ENCODE measurements at regions not wholly inside any gene's neighbourhood (a gene's known extent, or its start where the extent isn't known, plus 50 kb on each side); places are given as distances from the start of the nearest gene placed in this dataset.

DNA sequence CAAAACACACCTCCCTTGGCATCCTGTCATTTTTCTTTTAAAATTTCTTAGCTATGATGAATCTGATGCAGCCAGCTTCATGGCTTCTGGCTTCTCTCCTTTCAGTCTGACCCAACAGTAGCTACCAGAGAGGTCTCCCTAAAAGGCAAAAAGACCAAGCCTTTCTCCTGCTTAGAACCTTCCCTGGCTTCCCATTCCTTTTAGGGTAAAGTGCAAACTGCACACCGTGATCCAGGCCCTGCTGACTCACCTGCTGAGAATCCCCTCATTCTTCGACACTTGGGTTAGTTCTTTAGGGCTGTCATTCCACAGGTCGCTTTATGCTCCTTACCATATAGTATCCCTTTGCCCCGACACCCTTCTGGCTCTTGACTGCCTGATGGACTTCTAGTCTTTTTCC is 362.4 kb downstream of the MIAT start:
- no peak for DNase-seq

DNA sequence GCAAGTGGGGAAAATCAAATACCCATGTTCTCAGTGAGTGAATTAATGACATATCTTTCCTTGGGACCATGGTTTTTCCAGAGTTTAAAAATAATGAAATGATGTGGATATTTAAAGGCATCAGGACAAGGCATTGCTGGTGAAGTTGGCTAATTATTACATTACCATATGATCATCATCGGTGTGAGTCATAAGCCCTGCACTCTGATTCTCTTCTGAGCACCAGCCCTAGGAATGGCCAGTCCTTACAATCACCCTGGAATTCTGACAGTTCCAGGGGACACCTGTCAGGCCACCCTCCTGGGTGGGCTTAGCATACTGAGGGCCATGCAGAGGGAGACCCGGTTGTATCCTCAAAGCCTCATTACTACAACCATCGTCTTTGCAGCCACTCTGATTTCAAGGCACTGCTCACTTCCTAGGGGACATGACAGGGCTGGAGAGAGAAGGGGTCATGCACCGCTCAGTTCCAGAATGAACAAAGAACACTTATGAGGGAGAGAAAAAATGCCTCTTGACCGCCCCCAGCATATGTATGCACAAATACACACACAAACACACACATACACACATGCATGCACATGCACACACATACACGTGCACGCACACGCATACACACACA is 365.0 kb downstream of the MIAT start:
- DNase-seq: no peak

DNA sequence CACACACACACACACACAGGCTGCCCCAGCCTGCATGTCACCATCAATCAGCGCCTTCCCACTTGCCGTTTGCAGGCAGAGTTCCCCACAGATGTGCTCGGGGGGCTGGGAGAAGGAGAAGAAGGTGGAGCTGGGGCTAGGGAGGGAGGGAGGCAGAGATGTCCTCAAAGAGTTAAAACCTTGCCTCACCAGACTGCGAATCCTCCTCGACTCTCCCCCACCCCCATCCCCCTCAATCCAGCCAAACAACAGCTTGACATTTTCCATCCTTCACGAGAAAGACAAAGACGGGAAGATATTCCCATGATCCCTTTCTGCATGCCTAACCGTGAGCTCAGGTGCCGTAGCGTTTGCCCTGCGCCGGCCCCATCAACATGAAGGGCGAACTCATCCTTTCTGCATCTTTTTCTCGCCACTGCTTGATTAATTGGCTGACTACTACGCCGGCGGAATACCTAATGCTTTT is 365.5 kb downstream of the MIAT start:
- no peak for DNase-seq

DNA sequence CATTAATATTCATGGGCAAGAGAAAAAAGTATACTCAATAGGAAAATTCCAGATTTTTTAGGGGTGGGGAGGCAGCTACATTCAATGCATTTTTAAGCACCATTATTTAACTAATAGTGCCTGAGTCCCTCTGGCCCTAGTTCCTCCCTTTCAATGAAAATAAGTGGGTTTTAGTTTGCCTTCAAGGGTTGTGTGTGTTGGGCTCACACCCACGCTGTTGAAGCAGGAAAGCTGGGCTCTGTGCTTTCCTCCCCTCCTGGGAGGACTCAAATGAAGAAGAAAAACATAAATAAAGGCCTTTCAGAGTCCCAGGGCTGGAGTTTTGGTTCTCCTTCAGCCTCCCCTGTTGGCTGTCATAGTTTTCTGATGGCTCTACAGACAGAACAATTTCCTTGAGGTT is 366.2 kb downstream of the MIAT start:
- no peak for DNase-seq

DNA sequence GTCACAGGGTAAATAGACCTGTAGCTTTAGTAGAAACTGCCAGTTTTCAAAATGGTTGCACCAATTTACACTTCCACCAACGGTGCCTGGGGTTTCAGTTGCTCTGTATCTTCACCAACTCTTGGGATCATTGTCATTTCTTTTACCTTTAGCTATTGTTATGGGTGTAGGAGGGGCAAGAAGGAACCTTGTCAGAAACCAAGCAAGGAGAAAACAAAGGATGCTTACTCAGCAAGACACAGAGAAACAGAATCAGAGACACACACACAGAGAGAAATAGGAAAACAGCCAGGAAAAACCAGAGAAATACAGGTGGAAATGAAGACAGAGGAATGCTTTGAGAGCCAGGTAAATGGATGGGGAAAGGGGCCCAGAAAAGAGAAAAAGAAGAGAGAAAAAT is 367.6 kb downstream of the MIAT start:
- DNase-seq: no peak

DNA sequence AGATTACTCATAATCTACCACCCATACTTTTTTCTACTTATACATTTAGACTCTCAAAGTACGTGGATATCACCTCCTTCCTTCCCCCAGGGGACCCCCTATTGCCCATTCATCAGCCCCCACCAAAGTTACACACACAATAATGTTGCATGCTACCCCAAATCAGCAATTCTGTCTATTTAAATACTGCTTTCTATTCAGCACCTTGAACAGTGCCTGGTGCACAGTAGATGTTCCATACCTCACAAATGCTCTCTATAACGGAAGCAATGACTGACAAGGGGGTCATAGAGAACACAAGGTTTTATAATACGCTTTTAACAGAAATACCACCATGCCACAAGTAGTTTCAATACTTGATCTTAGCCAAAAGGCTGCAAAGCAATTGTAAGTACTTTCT is 370.7 kb downstream of the MIAT start:
- no peak for DNase-seq

DNA sequence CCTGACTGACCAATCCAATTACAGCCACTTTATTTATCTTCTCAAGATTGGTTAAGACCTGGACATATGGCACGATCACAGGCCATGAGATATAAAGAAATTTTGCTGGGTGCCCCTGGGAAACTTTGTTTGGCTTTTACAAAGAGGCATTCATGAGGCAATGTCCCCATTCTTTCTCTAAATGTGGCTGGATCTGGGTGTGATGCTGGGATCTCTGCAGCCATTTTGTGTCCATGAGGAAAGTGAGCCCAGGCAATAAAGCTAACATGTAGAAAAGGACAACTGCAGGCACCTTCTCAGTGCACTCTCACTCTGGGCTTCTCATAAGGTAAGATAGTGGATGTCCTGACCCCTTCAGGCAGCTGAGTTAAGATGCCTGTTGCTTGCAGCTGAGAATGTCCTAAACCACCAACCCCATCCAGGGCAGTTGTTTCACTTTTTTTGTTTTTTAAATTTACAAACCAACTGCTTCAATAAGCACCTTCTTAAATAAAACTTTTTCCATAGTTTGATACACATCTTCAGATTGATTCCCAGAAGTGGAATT is 372.3 kb downstream of the MIAT start:
- no peak for DNase-seq

DNA sequence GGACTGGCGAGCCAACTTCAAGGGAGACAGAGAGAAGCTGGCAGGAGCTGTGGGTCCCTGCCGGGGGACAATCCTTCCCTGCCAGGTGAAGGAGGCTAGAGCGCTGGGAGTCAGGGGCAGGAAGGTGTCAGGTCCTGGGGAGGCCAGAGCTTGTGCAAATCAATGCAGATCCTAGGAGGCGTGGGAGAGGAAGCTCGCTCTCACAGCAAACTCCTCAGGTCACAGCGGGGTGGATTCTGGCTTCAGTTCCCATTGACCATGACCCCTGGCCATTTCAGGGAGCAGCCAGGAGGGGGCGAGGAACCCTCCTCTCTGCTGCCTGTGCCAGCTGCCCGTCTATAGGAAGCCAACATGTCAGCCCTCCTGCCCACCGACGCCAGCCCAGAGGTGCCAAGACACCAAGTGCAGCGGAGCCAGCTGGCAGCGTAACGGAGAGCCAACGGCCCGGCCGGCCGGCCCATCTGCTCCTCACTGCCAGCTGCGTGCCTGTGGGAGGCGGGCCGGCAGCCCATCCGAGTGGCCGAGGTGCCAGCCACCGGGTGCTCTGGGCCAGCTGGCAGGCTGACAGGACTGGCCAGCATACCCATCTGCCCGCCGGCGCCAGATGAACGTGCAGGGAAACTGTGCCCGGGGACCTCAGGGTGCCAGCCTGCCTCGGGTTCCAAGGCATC is 374.8 kb downstream of the MIAT start:
- DNase-seq: no peak

DNA sequence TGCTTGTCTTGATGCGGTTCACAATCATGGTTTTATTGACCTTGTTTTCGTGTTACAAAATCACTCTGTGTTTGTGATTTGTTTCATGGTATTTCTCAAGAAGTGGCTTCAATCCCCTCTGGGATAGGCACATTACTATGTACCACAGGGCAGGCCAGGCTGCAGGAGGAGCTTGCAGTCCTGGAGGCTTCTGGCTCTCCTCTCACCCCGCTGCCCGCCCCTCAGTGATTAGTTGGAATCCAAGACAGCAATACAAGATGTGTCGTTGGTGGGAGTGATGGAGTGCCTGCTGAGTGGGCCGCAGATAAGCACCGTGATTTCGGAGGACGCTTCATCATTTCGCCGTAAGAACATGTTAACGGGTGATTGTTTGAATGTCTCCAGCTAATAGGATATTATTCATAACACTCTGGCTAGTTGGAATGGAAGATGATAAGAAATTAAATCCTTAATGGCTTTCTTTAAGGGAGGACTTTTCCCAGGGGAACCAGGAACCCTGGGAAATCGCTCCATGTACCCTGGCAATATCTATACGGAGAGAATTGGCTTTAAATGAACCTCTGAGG is 384.4 kb downstream of the MIAT start:
- DNase-seq: no peak

DNA sequence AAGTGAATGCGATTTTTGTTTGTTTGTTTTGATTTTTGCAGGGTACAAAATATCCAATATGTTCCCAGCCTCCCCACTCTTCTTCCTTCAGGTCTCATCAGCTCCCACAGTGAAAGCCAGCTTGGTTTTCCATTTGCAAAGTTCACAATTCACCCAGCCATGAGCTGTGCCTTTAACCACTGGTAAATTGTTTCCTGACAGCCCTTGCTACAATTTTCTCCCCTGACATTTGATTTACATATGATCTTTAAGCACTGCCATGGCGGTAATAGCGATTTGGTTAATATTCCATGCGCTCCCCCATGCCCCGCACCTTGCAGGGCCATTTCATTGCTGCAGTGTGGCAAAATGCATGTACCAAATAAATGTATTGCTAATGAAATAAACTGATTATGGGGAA is 385.9 kb downstream of the MIAT start:
- DNase-seq: no peak

DNA sequence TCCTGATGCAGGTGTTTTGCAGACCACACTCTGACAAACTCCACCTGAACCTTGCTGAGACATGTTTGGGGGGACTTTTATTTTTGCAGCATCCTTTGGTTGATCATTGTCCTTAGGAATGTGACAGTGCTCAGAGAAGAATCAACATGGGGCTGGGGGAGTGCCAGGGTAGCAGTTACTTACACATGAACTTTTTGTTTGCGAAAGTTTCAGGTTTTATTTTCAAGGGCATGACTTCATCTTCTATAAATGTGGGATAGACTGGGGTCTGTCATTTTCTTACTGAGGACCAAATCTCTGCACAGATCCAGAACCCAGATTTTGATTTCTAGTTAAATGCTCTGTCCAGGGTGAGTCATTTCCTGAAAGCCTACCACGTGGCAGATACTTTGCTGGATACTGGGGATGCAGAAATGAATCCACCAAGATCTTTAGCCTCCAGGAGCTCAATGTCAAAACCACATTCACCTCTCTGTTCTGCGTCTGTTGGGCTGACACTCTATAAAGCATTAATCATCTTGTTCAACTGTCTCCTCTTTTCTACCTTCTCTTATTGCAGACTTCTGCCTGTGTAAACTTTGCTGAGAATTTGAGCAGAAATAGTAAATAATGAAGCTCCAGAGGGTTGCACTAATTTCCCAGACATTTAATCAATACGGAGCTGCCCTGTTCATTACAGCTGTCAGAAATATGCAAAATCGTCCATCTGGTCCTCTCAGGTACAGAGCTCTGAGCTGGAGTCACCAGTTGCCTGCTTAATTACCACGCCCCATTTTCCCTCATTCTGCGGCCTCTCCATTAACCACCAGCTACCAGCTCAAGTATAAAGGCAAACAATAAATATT is 387.9 kb downstream of the MIAT start:
- DNase-seq: no peak

DNA sequence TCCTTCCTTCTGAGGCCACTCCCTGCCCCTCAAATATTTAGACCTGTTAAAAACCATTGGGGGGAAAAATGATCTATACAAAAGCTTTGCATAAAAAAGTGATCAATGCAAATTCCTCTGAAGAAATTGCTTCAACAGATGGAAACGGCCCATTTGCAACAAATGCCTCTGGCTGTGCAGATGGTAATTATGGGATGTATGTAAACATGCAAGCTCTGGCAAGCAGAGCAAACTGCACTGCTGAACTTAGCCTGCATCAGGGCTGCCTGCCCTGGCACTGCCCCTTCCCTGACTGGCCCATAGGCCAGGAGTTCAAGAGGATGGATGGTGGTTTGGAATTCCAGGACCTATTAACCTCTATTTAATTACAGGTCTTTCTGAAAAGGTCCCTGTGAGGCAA is 388.7 kb downstream of the MIAT start:
- DNase-seq: no peak

DNA sequence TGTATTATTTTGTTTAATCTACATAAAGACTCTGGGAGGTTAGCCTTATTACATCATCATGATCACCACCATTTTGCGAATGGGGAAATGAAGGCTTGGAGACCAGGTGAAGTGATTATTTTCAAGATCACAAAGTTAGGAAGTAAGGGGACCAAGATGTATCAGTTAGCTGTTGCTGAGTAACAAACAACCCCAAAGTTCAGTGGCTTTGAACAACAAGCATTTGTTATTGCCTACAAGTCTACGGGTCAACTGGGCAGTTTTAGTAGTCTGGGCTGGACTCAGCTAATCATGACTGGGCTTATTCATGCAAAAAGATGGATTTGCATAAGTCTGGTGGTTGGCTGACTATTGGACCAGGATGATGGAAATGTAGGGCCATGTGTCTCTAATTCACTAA is 389.2 kb downstream of the MIAT start:
- DNase-seq: no peak

DNA sequence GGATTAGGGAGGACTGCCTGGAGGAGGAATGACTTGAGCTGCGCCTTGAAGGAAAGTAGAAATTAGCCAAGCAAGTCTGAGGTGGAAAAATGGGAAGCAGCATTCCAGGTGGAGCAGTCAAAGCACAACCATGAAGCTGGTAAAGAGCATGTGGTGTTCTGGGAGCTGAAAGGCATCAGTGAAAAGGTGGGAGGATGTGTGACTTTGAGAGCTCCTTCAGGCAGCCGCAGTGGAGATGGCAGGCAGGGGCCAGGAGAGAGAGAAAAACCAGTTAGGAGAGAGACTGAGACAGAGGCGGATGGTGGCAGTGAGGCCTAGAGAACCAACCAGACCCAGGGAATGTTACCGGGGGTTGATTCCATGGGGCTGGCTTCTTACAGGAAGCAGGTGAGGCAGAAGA is 393.4 kb downstream of the MIAT start:
- no peak for DNase-seq

DNA sequence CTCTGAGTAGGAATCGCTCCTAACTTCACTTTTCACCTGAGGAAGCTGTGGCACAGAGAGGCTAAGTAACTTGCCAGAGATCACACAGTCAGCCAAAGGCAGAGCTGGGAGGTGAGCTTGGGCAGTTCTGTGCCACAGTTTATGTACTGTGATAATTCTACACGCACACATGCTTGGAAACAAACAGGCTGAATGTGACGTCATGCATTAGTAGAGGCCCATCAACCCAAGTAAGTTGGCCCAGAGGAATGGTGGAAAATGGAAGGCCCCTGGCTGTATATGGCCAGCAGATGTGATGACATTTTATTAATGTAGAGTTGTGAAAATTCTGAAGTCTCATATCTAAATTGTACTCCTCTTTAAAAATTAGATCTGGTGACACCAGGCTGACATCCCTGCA is 394.0 kb downstream of the MIAT start:
- DNase-seq: no peak

DNA sequence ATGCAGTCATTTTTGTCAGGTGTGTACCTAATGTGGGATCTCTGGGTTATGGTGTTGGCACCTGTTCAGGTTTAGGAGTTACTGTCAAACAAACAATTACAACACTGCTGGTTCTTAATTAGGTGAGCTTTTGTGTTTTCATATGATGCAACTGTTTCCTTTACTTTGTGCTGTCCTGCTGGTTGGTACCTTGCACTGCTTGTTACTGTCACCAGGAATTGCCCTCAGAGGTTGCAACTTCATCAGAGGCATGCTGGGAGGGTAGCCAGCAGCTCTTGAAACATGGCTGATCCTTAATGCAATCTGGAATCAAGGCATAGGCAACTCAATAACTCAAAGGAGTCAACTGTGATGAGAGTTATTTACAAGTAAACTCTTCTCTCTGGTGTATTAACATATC is 400.3 kb downstream of the MIAT start:
- no peak for DNase-seq

DNA sequence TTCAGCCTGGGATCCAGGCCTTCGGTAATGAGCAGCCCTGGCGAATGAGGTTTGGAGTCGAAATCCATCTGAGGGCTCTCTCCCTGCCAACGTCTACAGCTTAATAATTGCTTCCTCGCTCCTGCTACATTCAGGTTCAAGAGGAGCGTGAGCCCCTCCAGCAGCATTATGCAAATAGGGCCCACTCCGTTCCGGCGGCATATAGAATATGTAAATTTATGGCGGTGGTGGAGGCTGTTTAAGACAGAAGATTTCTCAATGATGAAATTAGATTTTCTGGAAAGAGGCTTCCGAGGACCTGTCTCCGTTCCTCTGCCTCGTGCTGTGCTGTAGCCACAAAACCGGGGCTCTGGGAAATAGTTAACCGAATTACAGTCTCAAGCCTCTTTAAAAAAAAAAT is 402.8 kb downstream of the MIAT start:
- no peak for DNase-seq

DNA sequence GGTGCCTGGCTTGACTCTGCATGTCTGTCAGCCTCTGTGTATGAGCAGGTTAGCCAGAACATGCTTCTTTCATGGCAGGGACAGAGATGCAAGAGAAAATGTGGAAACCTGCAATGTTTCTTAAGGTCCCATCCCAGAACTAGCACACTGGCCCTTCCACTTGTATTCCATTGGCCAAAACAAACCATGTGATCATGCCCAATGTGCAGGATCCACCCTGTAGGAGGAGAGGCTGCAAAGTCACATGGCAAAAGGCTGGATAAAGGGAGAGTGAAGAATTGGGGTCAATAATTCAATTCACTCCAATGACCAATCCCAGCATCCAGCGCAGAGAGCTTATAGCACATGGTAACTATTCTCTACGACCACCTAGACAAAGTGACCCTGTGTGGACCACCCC is 405.5 kb downstream of the MIAT start:
- DNase-seq: no peak

DNA sequence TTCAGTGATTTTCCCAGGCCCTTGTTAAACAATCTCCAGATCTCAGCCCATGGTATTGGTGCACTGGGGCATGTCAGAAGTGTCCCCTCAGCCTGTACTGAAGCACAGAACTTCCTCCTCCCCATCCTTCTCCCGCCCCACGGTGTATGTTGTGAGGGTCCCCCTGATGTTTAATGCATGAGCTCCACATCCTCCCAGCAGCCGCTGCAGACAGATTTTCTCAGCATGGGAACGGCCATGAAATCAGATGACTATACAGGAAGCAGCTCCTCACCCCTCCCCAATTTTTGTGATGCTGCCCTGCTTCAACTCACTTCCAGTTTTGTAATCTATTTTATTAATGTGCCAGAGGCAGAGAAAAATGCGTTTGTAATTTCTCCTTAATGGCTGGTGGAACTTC is 406.0 kb downstream of the MIAT start:
- DNase-seq: no peak

DNA sequence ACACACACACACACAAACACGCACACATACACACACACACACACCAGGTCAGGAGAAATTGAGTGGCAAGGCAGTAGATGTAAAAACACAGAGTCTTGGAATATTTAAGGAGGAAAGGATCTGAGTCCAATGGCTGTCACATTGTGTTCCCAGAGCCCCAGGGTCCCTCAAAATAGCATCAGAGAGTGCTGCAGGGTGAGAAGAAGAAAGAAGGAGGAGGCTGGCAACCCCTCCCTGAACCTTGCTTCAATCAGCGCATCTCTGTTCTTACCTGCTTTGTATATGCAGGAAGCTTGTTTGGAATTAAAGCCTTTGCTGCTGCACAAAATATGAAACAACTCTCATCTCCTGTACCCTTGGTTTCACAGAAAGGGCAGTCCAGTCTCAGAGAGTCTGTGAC is 406.5 kb downstream of the MIAT start:
- DNase-seq: no peak

DNA sequence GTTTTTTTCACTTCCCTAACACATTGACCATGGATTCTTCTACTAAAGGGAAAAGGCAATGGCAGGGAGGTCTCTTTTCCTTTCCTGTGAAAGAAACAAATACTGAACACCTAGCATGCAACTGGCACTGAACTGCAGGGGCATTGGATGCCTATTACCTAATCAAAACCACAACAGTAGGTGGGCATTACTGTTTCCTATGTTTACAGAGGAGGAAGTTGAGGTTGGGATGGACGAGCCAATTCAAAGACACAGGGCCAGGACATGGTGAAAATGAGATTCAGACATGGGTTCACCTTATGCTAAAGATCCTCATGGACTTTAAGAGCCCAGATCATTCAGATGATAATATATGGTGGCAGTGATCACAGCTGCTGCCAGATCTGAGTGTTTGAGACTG is 407.0 kb downstream of the MIAT start:
- DNase-seq: no peak

DNA sequence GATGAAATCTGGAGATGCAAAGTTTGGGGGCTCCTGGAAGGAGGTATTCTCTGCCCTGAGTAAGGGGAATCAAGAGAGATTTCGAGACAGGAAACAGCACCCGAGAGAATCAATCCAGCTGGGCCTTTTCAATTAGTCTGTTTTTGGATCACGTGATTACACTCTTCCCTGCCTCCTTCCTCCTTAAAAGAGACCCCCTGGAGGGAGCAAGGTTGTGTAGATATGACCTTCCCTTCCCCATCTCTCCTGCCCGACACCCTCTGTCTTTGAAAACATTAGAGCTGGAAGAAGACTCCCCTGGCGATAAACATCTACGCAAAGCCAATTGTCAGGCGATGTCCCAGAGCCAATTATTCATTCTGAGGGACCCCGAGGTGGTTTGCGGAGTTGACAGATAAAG is 407.9 kb downstream of the MIAT start:
- no peak for DNase-seq

DNA sequence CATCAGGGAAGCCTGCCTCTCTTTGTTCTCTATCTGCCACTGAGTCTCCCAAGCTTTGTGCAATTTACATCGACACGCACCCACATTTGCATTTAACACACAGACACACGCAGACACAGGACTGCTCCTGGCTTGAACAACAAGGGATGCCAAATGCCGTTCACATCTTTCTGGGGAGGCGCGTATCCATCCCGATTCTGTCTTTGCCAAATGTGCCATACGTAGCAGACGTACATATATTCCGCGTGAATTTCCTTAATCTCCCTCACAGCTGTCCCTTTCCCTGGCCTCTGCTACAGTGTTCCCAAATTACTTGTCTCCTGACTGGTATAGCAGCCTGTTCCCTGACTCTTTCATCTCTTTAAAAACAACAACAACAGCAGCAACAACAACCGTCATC is 409.5 kb downstream of the MIAT start:
- DNase-seq: no peak

DNA sequence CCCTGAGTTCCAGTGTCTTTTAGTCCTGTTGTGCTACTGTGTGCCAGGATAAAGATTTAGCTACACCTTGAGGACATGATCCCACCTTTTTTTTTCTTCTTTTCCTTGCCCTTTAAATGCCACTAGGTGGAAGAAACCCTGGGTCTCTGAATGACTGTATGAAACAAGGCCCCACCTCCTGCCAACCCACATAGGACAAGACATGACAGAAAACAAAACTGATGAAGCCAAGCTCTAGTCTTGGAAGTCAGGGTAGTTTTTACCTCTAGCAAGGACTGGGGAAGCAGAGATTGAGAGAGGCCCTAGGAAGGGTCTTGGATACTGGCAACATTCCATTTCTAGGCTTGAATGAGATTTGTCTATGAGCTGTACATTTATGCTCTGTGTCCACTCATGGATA is 410.7 kb downstream of the MIAT start:
- DNase-seq: no peak
